Heart right ventricle (tissue), 16 donors: ENCODE measurements at regions not wholly inside any gene's neighbourhood (a gene's known extent, or its start where the extent isn't known, plus 50 kb on each side); places are given as distances from the start of the nearest gene placed in this dataset.
"Not testable (repeated sequence)": the region's sequence is repeated elsewhere in the genome, so short reads cannot be mapped to it uniquely, and the experiment has no call there.

Experiments used
- ATAC-seq, 8 donors: fragments of 200-7000 bp; cut with Tn5 transposase; one replicate each; pipeline ENCODE4 v1.9.1; 2020; ENCODE audit warnings: mild to moderate bottlenecking in 8 of 8, moderate library complexity in 8 of 8, moderate number of reproducible peaks in 1 of 8
- DNase-seq, 2 donors: peaks; one replicate each; pipeline ENCODE4 v3.0.0-alpha.2; 2020
- H3K27ac ChIP-seq, 10 donors: fragments of 200-600 bp; sonication (generic) in 2 of 10; one replicate each; pipeline versions ENCODE4 v1.5.0 to v1.8.0; 2020 to 2022; ENCODE audit warnings: mild to moderate bottlenecking in 3 of 10
- H3K27me3 ChIP-seq, 7 donors: fragments of 200-600 bp; one replicate each; pipeline ENCODE4 v1.8.0; 2021 to 2022; ENCODE audit warnings: mild to moderate bottlenecking in 2 of 7
- H3K36me3 ChIP-seq, 9 donors: fragments of 200-600 bp; sonication (generic) in 1 of 9; one replicate each; pipeline versions ENCODE4 v1.5.0 to v1.8.0; 2020 to 2022; ENCODE audit warnings: mild to moderate bottlenecking in 2 of 9
- H3K4me1 ChIP-seq, 9 donors: fragments of 200-600 bp; sonication (generic) in 1 of 9; one replicate each; pipeline versions ENCODE4 v1.5.0 to v1.8.0; 2020 to 2022; ENCODE audit warnings: mild to moderate bottlenecking in 4 of 9
- H3K4me3 ChIP-seq, 10 donors: fragments of 200-600 bp; sonication (generic) in 2 of 10; one replicate each; pipeline versions ENCODE4 v1.5.0 to v1.8.0; 2020 to 2022; ENCODE audit warnings: mild to moderate bottlenecking in 7 of 10, moderate library complexity in 2 of 10
- H3K9me3 ChIP-seq, 11 donors: fragments of 200-600 bp in 10 of 11; sonication (generic) in 2 of 11; one replicate each; pipeline versions ENCODE4 v1.5.0 to v1.8.0; 2013 to 2022; ENCODE audit warnings: mild to moderate bottlenecking in 2 of 11, control low read depth in 1 of 11, moderate library complexity in 1 of 11
- WGBS, 2 donors: extraction: QIAGEN DNeasy Blood & Tissue Kit; methylation state at CpG; one replicate each; pipeline ENCODE4 v1.1.7; 2013; ENCODE audit warnings: inconsistent platforms in 1 of 2; 5-methylcytosine and 5-hydroxymethylcytosine counted together
- intact Hi-C, 10 donors: fragments of 100-400 bp; cut with DNase I; formaldehyde crosslinking; loops; one replicate each; pipeline versions ENCODE4 v1.11.1 to v1.14.2; 2022
- TF ChIP-seq, protein P1 (sequence below), 9 donors: fragments of 200-600 bp; sonication (generic) in 2 of 9; IDR thresholded peaks; one replicate each; pipeline versions ENCODE4 v1.5.0 to v1.8.0; 2021 to 2022; ENCODE audit warnings: antibody characterized with exemption in 9 of 9, mild to moderate bottlenecking in 5 of 9, moderate library complexity in 1 of 9
- donor health status: Arrhythmogenic right ventricular cardiomyopathy.
- donor health status: ischemic (EF 13 %, LVEDD 7.1; RV severe dilation, severe dysfunction).
- donor health status: healthy with polysubstance abuse.
- donor health status: DM: no; HTN: yes; CAD: no.
- donor health status: DM: no; HTN: no; CAD: no.
- donor health status: ischemic (EF 25% LVEDD 6.9; RV normal size, moderate dysfunction).
- donor health status: ischemic (EF 25% LVEDD 5.7; RV mildly dilated, moderate dysfunction).
- donor health status: healthy.
- donor health status: DM: yes; HTN: yes; CAD: no.
- donor health status: Ischemic cardiomyopathy.
- donor health status: ischemic (EF 35%, LVEDD 5.7; RV mildly dilated, moderate dysfunction).
- donor health status: nonischemic (EF 11% LVEDD 7.7; RV severe dilation, severe dysfunction).
- donor health status: DM: yes; HTN: yes; CAD: no.
- donor health status: PGD.
- donor health status: ischemic (EF 29% LVEDD 5.4; RV normal size, mild dysfunction).
- donor health status: nonischemic (EF 23%, LVEDD 6.1; RV moderate dilation, normal function).

DNA sequence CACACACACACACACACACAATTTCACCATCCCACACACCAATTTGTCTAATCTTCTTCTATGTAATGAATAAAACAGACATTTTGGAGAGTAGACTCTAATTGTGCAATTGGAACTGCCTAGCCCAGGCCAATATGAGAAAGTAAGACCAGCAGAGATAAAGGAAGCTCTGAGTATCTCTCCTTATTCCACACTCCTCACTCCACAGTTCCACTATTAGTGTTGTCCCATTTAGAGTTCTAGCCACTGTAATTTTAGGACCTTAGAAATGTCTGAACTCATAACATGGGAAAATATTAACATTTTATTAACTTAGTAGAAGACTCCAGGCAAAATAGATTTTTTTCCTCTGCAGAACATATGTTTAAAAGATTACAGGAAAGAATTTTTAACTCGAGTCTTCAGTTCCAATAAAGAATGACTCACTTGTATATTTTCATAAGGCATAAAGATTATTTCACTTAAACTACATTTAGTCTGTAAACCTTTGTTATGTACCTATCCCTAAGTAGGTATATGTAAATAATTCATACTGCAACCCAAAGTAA, 297.6 kb upstream of the INTU start:
- H3K9me3 ChIP-seq, result peaks cover 0 to 7% (median 0%) of the 10 kb centered on the region in 11 donors

DNA sequence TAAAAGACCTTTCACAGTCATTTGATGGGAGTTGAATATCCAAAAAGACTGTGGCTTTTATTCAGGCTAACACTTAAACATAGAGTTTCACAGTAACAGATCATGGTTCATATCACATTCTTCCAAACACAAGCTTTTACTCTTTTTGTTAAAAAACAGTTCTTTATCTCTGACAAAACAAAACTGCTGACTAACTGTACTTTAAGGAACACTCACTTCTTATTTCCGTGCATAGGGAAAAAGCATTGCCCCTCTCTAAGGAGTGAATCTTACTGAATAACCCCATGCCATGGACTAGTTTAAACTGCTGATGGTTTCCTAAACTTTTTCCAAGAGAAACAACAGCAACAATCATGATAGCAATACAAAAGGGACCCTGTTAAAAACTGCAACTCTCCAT, 297.0 kb upstream of the INTU start:
- WGBS, 2 donors, result 66 to 84% methylated on average over 1 of the region's 1 CpG
- Histone ChIP-seq H3K9me3 (peaks cover 0 to 3% (median 0%) of the 10 kb centered on the region in 11 donors), H3K4me3 (no peak overlapping the region), H3K27ac (no peak overlapping the region), H3K36me3 (no peaks in the 10 kb centered on the region), H3K27me3 (no peaks in the 10 kb centered on the region), H3K4me1 (no peaks in the 10 kb centered on the region)
- intact Hi-C loops, result no loop called here
- ATAC-seq, result no peak
- no peak for DNase-seq
- TF ChIP-seq, protein P1, sequence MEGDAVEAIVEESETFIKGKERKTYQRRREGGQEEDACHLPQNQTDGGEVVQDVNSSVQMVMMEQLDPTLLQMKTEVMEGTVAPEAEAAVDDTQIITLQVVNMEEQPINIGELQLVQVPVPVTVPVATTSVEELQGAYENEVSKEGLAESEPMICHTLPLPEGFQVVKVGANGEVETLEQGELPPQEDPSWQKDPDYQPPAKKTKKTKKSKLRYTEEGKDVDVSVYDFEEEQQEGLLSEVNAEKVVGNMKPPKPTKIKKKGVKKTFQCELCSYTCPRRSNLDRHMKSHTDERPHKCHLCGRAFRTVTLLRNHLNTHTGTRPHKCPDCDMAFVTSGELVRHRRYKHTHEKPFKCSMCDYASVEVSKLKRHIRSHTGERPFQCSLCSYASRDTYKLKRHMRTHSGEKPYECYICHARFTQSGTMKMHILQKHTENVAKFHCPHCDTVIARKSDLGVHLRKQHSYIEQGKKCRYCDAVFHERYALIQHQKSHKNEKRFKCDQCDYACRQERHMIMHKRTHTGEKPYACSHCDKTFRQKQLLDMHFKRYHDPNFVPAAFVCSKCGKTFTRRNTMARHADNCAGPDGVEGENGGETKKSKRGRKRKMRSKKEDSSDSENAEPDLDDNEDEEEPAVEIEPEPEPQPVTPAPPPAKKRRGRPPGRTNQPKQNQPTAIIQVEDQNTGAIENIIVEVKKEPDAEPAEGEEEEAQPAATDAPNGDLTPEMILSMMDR (IDR thresholded peaks at IDR 0.05), result no peak

More for the DNA sequence above, 297.6 kb upstream of the INTU start:
- H3K27ac ChIP-seq, result no peak overlapping the region
- H3K4me3 ChIP-seq, result no peak overlapping the region
- DNase-seq (no peak), ATAC-seq (no peak)
- no peaks in the 10 kb centered on the region for H3K4me1 ChIP-seq
- H3K36me3 ChIP-seq, result no peaks in the 10 kb centered on the region
- 40 to 51% methylated on average over 1 of the region's 1 CpG for WGBS, 2 donors
- no peaks in the 10 kb centered on the region for H3K27me3 ChIP-seq
- intact Hi-C loops, result no loop called here
- TF ChIP-seq, protein P1 (IDR thresholded peaks at IDR 0.05), result no peak

DNA sequence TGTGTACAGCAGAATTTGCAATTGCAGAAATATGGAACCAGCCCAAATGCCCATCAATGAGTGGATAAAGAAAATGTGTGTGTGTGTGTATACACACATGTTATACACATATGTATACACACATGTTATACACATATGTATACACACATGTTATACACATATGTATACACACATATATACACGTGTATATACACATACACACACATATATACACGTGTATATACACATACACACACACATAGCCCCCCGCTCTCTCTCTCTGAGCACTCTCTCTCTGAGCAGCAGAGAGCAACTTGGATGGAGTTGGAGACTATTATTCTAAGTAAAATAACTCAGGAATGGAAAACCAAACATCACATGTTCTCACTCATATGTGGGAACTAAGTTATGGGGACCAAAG, 289.6 kb upstream of the INTU start:
- intact Hi-C loops, H3K4me3 ChIP-seq, ATAC-seq, H3K27ac ChIP-seq, H3K4me1 ChIP-seq, H3K27me3 ChIP-seq, H3K9me3 ChIP-seq, H3K36me3 ChIP-seq, DNase-seq: not testable (repeated sequence)
- 61 to 69% methylated on average over 3 of the region's 3 CpGs for WGBS, 2 donors

DNA sequence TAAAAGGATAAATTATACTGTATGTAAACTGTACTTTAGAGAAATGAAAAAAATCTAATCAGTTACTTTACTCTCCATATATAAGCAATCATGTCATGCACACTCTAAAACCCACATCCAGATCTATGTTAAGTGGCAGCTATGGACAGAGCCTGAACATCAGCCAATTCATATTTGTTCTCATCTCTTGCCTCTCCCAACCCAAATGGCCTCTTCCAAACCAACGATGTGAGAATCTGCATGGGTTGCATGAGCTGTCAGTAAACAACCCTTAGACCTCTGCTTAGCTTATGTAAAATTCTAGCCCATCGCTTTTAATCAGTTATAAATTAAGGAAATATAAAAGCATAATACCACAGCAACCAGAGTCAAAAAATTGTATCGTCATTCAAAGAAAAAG, 288.7 kb upstream of the INTU start:
- H3K9me3 ChIP-seq, result peaks cover 0 to 6% (median 0%) of the 10 kb centered on the region in 11 donors
- DNase-seq (no peak), ATAC-seq (no peak)
- no peaks in the 10 kb centered on the region for H3K27me3 ChIP-seq
- intact Hi-C loops, result no loop called here
- no peak overlapping the region for H3K4me3 ChIP-seq
- TF ChIP-seq, protein P1 (IDR thresholded peaks at IDR 0.05), result no peak
- no peaks in the 10 kb centered on the region for H3K4me1 ChIP-seq
- no peaks in the 10 kb centered on the region for H3K36me3 ChIP-seq
- H3K27ac ChIP-seq, result no peak overlapping the region
- WGBS, 2 donors, result 90 to 91% methylated on average over 3 of the region's 3 CpGs

DNA sequence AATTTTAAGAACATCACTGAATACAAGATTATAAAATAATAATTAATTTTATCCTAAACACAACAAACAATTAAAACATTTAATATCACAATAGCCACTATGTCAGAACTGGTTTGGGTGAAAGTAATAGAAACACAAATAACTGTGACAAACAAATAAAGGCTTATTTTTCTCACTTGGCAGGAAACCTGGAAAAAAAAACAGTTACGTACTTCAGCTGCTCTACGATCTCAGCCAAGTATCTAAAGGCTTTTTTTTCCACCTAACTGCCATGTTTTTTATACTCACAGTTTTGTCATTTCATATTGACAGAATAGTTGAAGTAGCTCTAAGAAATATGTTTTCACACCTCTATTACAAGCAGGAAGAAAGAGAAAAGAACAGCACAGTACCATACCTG, 284.8 kb upstream of the INTU start:
- DNase-seq (no peak), ATAC-seq (no peak)
- no peak overlapping the region for H3K4me3 ChIP-seq
- no peaks in the 10 kb centered on the region for H3K27me3 ChIP-seq
- no peaks in the 10 kb centered on the region for H3K36me3 ChIP-seq
- no peaks in the 10 kb centered on the region for H3K4me1 ChIP-seq
- intact Hi-C loops, result no loop called here
- H3K27ac ChIP-seq, result no peak overlapping the region
- H3K9me3 ChIP-seq, result peaks cover 0 to 12% (median 0%) of the 10 kb centered on the region in 11 donors
- TF ChIP-seq, protein P1 (IDR thresholded peaks at IDR 0.05), result no peak
- WGBS, 2 donors, result 44 to 56% methylated on average over 2 of the region's 2 CpGs
